ENCODE measurements at regions not wholly inside any gene's neighbourhood (a gene's known extent, or its start where the extent isn't known, plus 50 kb on each side); places are given as distances from the start of the nearest gene placed in this dataset.
"Not testable (repeated sequence)": the region's sequence is repeated elsewhere in the genome, so short reads cannot be mapped to it uniquely, and the experiment has no call there.

DNA sequence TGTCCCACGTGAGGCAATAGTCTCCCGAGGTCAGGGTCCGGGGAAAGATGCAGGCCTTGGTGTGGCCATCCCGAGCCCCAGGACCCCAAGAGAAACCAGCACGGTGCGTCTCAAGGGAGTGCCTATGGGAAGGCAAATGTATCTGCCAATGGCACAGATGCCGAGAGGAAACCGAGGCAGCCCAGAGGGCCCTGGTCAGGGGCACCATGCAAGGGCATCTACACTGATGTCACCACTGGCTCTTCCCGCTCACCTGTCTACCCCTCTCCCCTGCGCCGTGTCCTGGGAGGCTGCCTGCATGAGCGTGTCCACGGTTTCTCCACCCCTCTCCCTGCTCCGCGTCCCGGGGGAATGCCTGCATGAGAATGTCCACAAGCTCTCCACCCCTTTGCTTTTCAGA, 1318.8 kb downstream of the TBC1D22A start:
- intact Hi-C loops (cut with DNase I), result no loop called here
- DNase-seq (ENCODE audit: low spot score), result peak; percentile 66

DNA sequence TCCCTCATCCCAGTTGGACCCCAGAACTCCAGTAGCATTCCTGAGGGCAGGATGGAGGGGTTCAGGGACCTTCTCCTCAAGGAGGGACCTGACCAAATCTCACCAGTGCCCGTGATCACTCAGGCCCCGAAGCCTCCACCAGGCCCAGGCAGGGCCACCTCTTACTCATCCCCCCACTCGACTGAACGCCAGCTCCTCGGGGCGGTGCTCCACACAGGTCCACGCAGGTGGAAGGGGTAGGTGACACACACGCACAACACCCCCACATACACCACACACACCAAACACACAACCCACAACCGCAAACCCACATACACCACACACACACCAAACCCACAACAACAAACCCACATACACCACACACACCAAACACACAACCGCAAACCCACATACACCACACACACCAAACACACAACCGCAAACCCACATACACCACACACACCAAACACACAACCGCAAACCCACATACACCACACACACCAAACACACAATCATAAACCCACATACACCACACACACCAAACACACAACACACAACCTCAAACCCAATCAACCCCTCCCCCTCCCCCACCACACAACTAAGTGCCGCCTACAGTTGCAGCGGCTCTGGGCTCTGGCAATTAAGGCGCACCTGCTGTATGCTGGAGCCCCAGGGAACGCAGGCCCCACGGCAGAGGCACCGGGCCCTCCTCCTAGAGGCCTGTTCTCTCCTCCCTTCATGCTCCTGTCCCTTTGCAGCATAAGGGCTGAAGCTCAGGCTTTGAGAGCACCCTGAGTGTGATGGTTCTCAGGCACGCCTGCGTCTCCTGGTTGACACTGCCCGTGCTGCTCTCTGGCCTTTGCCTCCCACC, 1318.1 kb downstream of the TBC1D22A start:
- intact Hi-C loops (cut with DNase I), result no loop called here
- peak; percentile 47 for DNase-seq (ENCODE audit: low spot score)

DNA sequence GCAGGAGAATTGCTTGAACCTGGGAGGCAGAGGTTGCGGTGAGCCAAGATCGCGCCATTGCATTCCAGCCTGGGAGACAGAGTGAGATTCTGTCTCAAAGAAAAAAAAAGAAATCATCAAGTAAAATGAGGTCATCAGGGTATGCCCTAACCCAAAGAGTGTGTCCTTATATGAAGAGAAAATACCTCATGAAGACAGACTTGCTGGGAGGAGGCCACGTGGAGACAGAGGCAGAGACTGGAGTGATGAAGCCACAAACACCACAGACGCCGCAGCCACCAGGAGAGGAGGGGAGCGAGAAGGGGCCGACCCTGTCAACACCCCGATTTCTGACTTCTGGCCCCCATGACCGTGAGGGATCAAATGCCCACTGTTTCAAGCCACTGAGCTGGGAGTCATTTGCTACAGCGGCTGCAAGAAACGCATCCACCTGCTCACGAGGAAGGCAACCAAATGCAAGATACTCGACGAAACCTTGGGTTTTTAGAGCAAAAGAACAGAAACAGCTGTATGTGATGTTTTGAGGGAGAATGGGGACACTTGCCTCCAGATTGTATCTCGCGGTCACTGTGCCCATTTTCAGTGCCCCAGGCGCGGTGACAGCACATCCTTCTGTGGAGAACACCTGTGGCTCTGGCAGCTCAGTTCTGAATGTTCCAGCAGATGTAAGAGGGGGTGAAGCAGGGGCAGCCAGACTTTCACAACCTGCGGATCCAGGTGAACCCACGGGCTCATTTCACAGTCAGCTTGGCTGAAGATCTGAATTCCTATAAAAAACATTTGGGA, 1317.2 kb downstream of the TBC1D22A start:
- peak; percentile 67 for DNase-seq (ENCODE audit: low spot score)
- intact Hi-C loops (cut with DNase I), result no loop called here

DNA sequence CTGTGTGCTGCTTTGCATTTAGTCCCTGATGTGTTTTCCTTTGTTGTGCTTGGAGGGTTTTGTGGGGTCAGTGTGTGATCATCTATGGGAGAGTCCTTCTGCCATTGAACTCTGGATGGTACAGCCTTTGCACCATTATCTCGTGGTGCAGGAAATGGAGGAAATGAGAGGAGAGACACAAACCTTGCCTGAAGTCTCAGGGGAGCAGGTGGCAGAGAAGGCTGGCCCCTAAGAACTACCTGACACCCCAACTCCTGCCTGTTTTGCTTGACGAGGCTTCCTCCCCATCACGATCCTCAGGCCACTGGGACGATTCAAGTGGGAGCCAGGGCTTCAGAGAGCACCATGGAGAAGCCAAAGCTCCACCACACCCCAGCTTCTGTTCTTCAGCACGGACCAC, 1316.4 kb downstream of the TBC1D22A start:
- intact Hi-C loops (cut with DNase I), result no loop called here
- DNase-seq (ENCODE audit: low spot score), result peak; percentile 34

DNA sequence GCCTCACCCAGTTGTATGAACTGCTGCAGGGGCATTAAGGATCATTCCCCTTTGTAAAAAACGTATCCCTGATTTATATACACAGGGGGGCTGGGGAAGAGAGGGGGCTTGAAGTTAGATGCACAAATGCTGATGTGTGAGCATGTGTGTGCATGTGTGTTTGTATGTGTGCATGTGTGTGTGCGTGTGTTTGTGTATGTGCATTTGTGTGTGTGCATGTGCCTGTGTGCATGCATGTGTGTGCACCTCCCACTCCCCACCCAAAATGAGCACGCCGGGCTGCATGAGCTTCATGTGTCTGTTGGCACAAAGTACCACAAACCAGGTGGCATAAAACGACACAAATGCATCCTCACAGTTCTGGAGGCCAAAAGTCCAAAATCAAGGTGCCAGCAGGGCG, 1315.2 kb downstream of the TBC1D22A start:
- peak; percentile 35 for DNase-seq (ENCODE audit: low spot score)
- intact Hi-C loops (cut with DNase I), result no loop called here

DNA sequence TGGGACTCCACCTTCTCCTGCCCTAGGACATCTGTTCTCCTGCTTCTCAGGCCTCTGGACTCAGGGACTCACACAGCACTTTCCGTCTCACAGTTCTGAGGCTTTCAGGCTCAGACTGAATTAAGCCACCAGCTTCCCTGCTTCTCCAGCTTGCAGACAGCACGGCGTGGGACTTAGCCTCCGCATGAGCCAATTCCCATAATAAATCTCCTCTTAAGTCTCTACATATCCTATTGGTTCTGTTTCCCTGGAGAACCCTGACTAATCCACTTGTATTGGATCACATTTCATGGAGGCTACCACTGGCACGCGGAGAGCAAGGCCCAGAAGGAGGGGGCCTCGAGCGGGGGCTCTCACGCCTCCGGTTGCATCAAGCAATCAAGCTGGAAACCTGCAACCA, 1313.6 kb downstream of the TBC1D22A start:
- DNase-seq (ENCODE audit: low spot score), result no peak
- intact Hi-C loops (cut with DNase I), result no loop called here

DNA sequence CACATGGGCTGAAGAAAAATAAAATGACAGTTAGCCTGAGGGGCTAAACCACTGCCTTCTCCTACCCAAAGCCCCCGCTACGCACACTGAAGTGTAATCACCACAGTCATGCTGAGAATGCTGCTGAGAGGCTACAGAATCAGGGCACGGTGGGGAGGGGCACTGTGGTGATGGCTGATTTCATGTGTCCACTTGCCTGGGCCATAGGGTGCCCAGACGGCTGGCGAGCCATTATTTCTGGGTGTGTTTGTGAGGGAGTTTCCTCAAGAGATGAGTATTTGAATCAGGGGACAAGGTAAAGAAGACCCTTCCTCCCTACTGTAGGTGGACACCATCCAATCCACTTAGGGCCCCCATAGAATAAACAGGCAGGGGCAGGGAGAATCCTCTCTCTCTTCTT, 1313.2 kb downstream of the TBC1D22A start:
- intact Hi-C loops (cut with DNase I), result no loop called here

DNA sequence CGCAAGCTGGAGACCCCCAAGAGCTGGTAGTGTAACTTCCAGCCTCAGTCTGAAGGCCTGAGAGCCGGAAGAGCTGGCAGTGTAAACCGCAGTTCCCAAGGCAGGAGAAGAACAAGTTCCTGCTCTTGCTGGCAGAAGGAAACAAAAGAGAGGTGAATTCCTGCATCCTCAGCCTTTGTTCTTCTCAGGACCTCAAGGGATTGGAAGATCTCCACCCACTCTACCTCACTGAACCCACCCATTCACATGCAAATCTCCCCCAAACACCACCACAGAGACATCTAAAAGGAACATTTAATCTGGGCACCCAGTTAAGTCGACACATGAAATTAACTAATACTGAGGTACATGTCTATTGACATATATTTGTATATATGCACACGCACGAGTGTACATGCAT, 1310.3 kb downstream of the TBC1D22A start:
- DNase-seq (ENCODE audit: low spot score), result no peak
- intact Hi-C loops (cut with DNase I), result no loop called here

More for the DNA sequence above, 1313.2 kb downstream of the TBC1D22A start:
- DNase-seq (ENCODE audit: low spot score), result peak; percentile 11

DNA sequence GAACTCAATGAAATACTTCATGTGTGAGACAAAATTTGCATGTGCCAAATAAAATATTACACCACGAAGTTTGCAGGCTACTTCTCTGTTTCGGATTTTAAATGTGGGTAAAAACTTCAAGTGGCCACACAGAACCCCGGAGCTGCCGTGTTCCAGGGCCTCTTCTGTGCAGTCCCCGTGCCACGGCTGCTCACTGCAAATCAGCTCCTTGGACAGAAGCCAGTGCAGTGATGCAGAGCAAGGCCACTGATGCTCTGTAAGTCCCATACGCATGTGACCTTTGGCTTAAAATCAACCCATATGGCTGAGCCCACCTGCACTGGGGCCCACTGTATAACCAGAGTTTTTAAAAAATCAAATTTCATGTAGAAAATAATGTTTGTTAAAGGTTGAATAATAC, 1309.4 kb downstream of the TBC1D22A start:
- no peak for DNase-seq (ENCODE audit: low spot score)
- intact Hi-C loops (cut with DNase I), result no loop called here

DNA sequence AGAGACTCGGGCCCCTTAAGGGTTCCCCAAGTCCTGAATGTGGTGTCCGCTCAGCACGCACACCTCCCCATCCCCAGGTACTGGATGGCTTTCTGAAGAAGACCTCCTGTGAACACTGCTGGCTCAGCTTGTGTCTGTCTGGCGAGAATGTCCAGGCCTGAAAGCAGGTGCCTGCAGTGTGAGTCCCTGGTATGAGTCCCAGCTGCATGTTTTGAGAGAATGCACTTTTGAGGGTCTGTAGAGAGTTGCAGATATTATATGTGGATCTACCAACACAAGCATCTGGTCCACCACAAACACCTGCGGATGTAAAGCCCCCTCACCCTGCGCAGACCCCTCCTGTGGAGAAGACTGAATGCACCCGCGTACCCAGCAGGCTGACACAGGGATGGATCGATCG, 1308.9 kb downstream of the TBC1D22A start:
- no peak for DNase-seq (ENCODE audit: low spot score)
- intact Hi-C loops (cut with DNase I), result no loop called here

DNA sequence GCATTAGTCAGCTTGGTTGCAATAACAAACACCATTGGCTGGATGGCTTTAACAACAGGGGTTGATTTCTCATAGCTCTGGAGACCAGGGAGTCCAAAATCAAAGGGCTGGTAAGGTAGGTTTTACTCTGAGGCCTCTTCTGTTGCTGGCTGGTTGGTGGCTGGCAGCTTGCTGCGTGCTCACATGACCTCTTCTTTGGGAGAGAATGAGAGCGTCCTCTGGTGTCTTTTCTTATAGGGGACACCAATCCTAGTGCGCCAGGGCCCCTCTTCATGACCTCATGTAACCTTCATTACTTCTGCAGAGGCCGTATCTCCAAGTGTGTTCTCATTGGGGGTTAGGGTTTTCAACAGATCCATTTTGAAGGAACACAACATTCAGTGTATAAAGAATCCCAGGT, 1308.3 kb downstream of the TBC1D22A start:
- intact Hi-C loops (cut with DNase I), result no loop called here
- DNase-seq (ENCODE audit: low spot score), result no peak

DNA sequence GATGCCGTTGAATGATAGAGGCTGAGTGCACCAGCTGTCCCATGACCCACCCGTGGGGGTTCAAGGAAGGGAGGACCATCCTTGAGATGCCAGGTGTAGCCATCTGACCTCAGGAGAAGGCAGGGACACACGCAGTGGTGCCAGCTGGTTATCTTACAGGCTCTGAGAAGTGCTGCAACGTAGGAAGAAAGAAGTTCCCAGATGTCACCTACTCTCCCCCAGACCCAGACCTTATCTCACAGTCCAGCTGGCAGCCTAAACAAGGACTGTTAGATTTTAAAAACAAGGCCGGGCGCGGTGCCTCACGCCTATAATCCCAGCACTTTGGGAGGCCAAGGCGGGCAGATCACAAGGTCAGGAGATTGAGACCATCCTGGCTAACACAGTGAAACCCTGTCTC, 1307.6 kb downstream of the TBC1D22A start:
- DNase-seq (ENCODE audit: low spot score), result no peak
- intact Hi-C loops (cut with DNase I), result no loop called here

DNA sequence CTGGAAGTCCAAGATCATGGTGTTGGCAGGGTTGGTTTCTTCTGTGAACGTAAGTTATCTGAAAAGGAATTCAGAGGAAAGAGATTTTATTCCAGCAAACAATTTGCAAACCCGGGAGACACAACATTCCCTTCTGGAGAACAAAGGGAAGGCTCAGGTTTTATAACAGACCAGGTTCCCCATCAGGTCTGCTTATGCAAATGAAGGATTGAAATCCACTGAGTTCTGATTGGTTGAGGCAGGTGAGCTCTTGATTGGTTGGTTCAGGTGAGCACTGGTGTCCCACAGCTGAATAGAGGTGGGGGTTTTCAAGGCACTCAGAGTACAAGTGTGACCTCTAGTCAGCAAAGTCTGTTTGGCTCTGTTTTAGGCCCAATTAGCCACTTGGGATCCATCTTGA, 1306.8 kb downstream of the TBC1D22A start:
- DNase-seq (ENCODE audit: low spot score), result no peak
- intact Hi-C loops (cut with DNase I), result no loop called here

DNA sequence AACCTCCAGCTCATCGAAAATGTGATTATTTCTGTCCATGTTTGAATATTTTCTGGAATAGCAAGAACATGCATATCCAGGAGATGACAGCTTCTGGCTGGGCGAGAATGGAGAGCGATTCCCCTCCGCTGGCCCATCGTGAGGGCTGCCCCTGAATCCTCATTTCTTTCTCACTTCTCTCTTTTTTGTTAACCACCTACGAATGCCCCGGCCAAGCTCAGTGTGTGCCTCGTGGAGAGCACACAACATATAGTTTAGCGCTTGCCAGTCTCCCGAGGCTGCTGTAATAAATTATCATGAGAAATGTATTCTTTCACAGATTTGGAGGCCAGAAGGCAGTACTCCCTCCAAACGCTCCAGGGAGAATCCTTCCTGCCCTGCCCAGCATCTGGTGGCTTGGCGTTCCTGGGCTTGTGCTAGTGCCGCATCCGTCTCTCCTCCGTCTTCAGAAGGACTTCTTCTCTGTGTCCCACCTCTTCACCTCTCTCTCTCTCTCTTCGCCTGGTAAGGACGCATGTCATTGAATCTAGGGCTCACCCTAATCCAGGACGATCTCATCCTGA, 1306.0 kb downstream of the TBC1D22A start:
- intact Hi-C loops (cut with DNase I), result no loop called here
- peak; percentile 44 for DNase-seq (ENCODE audit: low spot score)

DNA sequence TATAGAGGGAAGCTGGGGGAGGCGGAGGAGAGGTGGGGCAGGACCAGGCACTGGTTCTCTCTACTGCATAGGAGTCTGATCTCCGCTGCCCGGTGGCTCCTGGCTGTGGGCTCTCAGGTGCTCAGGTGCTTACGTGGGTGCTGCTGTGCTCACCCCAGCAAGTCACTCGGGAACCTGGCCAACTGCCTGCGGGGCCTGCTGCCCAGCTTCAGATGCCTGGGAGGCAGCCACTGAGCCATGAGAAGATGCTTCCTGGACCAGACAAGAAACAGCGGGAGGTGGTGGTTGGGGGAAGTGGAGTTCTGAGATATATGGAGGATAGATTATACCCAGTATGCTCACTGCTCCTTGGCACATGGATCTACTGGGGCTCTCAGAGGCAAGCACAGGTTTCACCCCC, 1303.4 kb downstream of the TBC1D22A start:
- DNase-seq (ENCODE audit: low spot score), result peak; percentile 28

DNA sequence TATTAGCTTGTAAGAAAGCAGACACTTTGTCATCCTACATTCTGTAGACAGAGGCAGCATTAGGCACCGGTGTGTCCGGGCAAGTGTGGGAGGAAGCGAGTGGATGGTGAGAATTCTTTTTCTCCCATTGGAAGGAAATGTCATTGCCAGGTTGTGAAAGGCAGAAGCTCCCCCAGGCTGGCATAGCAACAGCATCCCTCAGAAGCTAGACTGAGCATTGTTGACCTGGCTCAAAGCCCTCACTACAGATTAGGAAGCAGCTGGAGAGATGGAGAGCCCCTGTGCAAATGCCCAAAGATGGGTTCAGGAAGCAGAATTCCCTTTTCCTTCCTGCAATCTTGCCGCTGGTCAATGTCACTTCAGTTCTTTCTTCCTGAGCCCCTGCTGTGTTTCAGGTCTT, 1299.3 kb downstream of the TBC1D22A start:
- intact Hi-C loops (cut with DNase I), result no loop called here
- no peak for DNase-seq (ENCODE audit: low spot score)

More for the DNA sequence above, 1303.4 kb downstream of the TBC1D22A start:
- intact Hi-C loops (cut with DNase I), result no loop called here

DNA sequence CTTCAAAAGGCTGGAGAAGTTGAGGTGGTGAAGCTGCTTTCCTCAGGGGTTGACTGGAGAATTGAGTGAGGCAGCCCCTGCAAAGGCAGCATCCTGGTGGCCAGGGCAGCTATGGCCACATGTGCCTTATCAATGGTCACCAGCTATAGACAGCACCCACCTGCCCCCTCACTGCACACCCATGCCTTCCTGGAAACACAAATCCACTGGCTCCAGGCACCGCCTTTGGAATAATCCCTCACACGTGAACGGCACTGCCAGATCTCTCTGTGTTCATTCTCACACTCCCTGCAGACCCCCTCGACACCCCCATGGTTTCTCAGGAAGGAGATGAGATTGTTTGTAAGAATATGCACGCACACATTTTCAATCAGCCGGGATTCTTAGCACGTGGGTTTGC, 1297.8 kb downstream of the TBC1D22A start:
- intact Hi-C loops (cut with DNase I), result no loop called here
- DNase-seq (ENCODE audit: low spot score), result no peak

DNA sequence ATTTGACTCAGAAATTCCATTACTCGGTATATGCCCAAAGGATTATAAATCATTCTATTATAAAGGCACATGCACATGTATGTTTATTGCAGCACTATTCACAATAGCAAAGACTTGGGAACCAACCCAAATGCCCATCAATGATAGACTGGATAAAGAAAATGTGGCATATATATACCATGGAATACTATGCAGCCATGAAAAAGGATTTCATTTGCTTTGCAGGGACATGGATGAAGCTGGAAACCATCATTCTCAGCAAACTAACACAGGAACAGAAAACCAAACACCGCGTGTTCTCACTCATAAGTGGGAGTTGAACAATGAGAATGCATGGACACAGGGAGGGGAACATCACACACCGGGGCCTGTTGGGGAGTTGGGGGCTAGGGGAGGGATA, 1297.1 kb downstream of the TBC1D22A start:
- DNase-seq (ENCODE audit: low spot score); intact Hi-C loops (cut with DNase I): not testable (repeated sequence)

DNA sequence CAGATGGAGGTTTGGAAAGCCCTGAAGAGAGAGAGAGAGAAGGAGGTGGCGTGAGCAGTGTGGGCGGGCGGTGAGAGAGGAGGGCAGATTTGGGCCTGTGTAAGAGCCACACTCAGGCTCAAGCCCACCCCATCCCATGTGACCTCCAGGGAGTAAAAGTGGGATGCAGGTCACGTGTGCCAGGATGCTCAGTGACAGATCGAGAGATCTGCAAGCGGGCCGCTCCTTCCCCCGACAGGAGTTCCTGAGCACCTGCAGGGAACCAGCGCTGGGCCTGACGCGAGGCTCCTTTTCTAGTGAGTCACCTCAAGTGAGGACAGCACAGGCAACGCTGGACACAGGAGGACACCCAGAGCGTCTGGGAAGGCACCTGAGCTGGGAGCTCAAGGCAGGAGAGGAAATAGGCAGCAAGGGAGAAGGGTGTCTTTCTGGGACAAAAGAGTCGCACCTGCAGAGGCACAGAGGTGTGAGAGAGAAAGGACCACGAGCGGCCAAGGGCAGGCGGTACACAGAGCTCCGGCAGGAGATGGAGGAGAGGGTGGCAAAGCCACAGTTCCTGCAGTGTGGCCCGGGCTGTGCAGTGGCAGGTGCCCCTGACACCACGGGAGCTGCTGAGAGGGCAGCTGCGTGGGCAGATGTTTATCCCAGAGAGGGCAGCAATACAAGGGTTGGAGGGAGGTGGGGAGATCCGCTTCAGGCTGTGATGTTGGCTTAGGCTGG, 1294.8 kb downstream of the TBC1D22A start:
- DNase-seq (ENCODE audit: low spot score), result no peak
- intact Hi-C loops (cut with DNase I), result no loop called here

DNA sequence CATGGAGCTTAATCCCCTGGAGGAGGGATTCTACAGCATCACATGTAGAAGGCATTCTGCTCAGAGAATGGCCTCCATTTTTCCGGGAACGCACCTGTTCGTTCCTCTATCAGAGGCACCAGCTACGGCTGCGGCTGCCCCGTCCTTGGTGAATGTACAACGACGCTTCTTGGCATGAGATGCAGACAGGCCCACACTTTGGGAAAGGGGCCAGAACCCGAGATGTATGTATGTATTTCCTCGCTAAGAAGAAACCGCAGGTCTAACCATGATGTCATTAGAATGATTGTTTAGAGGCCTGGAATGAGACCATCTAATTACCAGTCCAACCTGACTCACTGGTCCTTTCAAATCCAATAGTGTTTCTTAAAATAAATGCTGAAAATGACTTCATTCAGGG, 1293.4 kb downstream of the TBC1D22A start:
- no peak for DNase-seq (ENCODE audit: low spot score)
- intact Hi-C loops (cut with DNase I), result no loop called here
